Mononuclear cell (primary cell): ENCODE measurements at regions not wholly inside any gene's neighbourhood (a gene's known extent, or its start where the extent isn't known, plus 50 kb on each side); places are given as distances from the start of the nearest gene placed in this dataset.

ENCODE experiments used
- H3K27me3 ChIP-seq: 2 replicates; pipeline ENCODE4 v1.6.0; 2011; ENCODE audit warnings: low read length, control low read depth; ENCODE audit not compliant: insufficient read depth
- H3K4me1 ChIP-seq: 2 replicates; pipeline ENCODE4 v1.5.1; 2011; ENCODE audit warnings: mild to moderate bottlenecking, low read length, control low read depth; ENCODE audit not compliant: insufficient read depth
- H3K4me3 ChIP-seq: 2 replicates; pipeline ENCODE4 v1.5.1; 2011; ENCODE audit warnings: mild to moderate bottlenecking, low read length, moderate library complexity
- H3K9me3 ChIP-seq: 2 replicates; pipeline ENCODE4 v1.5.1; 2011; ENCODE audit warnings: low read depth, mild to moderate bottlenecking, control low read depth, low read length

- Histone ChIP-seq H3K9me3 (no peaks in the 10 kb centered on the region), H3K4me3 (no peak overlapping the region), H3K27me3 (no peaks in the 10 kb centered on the region), H3K4me1 (peaks cover 14% of the 10 kb centered on the region)
Measured at GRCh38 chr2:60298006-60298696, 255.3 kb downstream of the BCL11A start.

- Histone ChIP-seq H3K9me3 (no peaks in the 10 kb centered on the region), H3K4me1 (peaks cover 9% of the 10 kb centered on the region), H3K4me3 (no peak overlapping the region), H3K27me3 (no peaks in the 10 kb centered on the region)
Measured at GRCh38 chr2:60297296-60298005, 256.0 kb downstream of the BCL11A start.

- Histone ChIP-seq H3K9me3 (no peaks in the 10 kb centered on the region), H3K27me3 (no peaks in the 10 kb centered on the region), H3K4me1 (peaks cover 4% of the 10 kb centered on the region), H3K4me3 (no peak overlapping the region)
Measured at GRCh38 chr2:60296219-60296955, 257.1 kb downstream of the BCL11A start.

GRCh38 chr2:60295636-60295962 lies 257.9 kb downstream of the BCL11A start:
- Histone ChIP-seq H3K4me3 (no peak overlapping the region), H3K4me1 (peaks cover 4% of the 10 kb centered on the region), H3K9me3 (no peaks in the 10 kb centered on the region), H3K27me3 (no peaks in the 10 kb centered on the region)

DNA sequence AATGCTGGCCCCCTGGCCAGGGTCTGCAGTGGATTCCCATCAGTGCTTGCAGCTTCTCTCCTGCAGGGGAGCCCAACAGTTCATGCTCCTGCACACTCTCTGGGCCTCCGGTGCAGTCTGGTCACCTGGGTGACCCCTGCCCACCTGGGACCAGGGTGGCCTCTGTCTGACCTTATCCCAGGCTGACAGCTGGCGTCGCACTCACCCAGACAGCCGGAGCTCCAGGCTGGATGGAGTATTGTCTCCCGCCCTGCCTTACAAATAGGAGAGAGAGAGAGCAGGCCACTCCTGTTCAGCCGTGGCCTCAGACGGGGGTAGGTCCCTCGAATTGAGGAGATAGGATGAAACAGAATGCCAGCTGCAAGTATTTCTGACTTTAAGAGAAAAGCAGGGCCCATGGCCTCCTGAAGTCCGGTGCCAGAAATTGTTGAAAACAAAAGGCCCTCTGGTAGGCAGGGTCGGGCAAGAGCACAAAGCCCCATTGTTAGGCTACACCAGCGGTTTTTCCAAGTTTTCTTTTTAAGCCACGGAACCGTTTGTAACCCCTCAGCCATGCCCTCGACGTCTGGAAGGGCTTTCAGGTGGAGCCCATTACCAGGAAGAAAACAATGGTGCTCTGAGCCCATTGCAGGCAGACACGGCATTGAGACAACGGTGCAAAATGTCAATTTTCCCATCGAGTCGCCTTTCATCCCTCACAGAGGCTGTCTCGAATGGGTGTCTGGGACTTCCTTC lies 258.4 kb downstream of the BCL11A start:
- no peak overlapping the region for H3K4me3 ChIP-seq
- H3K9me3 ChIP-seq, result no peaks in the 10 kb centered on the region
- H3K27me3 ChIP-seq, result no peaks in the 10 kb centered on the region
- peaks cover 4% of the 10 kb centered on the region for H3K4me1 ChIP-seq

DNA sequence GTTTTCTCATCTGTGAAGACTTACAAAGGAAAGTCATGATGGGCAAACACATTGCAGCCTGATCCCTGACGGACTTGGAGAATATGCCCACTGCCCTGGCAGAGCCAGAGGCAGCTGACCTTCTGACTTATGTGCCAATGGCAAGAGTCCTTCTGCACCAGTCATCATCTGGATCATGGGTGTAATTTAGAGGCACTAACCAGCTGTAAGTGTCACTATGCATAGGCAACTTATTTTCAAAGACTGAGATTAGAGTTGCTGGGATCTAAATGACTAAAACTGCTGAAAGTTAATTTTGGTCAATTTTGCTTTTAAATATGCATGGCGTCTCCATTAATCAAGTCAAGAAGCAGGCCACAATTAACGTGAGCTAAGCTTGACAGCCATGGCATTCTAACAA lies 261.2 kb downstream of the BCL11A start:
- Histone ChIP-seq H3K27me3 (no peaks in the 10 kb centered on the region), H3K9me3 (no peaks in the 10 kb centered on the region), H3K4me1 (peaks cover 4% of the 10 kb centered on the region), H3K4me3 (no peak overlapping the region)

GRCh38 chr2:60290509-60290908 lies 262.9 kb downstream of the BCL11A start:
- no peaks in the 10 kb centered on the region for H3K4me1 ChIP-seq
- H3K4me3 ChIP-seq, result no peak overlapping the region
- no peaks in the 10 kb centered on the region for H3K9me3 ChIP-seq
- no peaks in the 10 kb centered on the region for H3K27me3 ChIP-seq

- H3K27me3 ChIP-seq, result no peaks in the 10 kb centered on the region
- no peak overlapping the region for H3K4me3 ChIP-seq
- H3K9me3 ChIP-seq, result no peaks in the 10 kb centered on the region
- H3K4me1 ChIP-seq, result no peaks in the 10 kb centered on the region
Measured at GRCh38 chr2:60285626-60286316, 267.7 kb downstream of the BCL11A start.

- Histone ChIP-seq H3K9me3 (no peaks in the 10 kb centered on the region), H3K4me3 (no peak overlapping the region), H3K27me3 (no peaks in the 10 kb centered on the region), H3K4me1 (no peaks in the 10 kb centered on the region)
Measured at GRCh38 chr2:60283626-60284025, 269.8 kb downstream of the BCL11A start.

- Histone ChIP-seq H3K4me1 (no peaks in the 10 kb centered on the region), H3K27me3 (no peaks in the 10 kb centered on the region), H3K4me3 (no peak overlapping the region), H3K9me3 (no peaks in the 10 kb centered on the region)
Measured at GRCh38 chr2:60282886-60283285, 270.6 kb downstream of the BCL11A start.

- H3K27me3 ChIP-seq, result no peaks in the 10 kb centered on the region
- no peak overlapping the region for H3K4me3 ChIP-seq
- no peaks in the 10 kb centered on the region for H3K4me1 ChIP-seq
- H3K9me3 ChIP-seq, result no peaks in the 10 kb centered on the region
Measured at GRCh38 chr2:60281730-60282129, 271.7 kb downstream of the BCL11A start.

DNA sequence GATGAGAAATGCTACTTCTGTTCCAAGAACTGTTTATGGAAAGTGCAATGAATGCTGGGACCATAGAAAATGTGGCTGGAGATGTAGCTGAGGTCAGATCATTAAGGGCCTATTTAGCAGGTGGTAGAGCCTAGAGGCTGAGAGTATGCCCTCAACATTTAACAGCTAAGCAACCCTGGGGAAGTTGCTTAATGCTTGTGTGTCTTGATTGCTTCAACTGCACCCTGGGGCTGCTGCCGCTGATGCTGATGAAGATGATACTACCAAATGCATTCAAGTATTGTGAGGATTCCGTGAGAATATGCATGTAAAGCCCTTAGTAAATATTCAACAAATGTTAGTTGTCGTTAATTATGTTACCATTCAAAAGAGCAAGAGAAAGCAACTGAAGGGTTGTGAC lies 273.2 kb downstream of the BCL11A start:
- H3K4me3 ChIP-seq, result no peak overlapping the region
- H3K4me1 ChIP-seq, result no peaks in the 10 kb centered on the region
- no peaks in the 10 kb centered on the region for H3K27me3 ChIP-seq
- H3K9me3 ChIP-seq, result no peaks in the 10 kb centered on the region

DNA sequence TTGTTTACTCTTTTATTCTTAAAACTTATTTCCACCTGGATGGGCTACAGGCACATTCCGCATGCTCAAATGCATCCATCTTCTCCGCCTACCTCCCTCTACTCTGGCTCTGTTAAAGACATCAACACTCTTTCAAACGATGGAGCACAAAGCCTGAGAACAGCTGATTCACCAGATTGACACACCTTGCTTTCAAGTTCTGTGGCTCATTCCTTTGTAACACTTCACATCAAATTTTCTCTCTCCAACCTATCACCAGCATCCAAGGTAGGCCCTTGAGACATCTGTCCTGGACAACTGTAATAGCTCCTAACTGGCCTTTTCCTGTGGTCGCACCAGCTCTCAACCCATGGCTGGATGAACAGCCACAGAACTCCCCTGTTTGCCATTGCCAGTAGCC lies 274.5 kb downstream of the BCL11A start:
- Histone ChIP-seq H3K4me1 (no peaks in the 10 kb centered on the region), H3K4me3 (no peak overlapping the region), H3K27me3 (no peaks in the 10 kb centered on the region), H3K9me3 (peaks cover 4% of the 10 kb centered on the region)

DNA sequence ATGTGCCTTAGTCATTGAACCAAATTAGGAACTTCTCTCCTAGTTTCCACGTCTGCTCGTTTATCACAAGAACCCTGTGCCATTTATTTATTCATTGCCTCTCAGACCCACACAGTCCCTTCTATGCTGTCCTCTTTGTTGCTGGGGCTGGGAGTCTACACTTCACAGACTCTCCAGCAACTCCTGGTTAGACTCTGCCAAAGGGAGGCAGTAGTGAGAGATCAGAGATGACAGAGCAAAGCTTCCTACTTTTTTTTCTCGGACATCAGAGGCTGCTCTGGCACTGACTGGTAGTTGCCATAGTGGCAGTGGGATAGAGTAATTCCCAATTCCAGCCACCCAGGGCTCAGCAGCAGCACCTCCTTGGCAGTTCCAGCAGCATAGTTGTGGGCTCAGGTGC lies 277.5 kb downstream of the BCL11A start:
- Histone ChIP-seq H3K4me1 (no peaks in the 10 kb centered on the region), H3K4me3 (no peak overlapping the region), H3K9me3 (peaks cover 4% of the 10 kb centered on the region), H3K27me3 (no peaks in the 10 kb centered on the region)
